Mesothelial cell of epicardium (in vitro differentiated cells): ENCODE measurements at regions not wholly inside any gene's neighbourhood (a gene's known extent, or its start where the extent isn't known, plus 50 kb on each side); places are given as distances from the start of the nearest gene placed in this dataset.
A peak's percentile ranks its signal among the peaks of the same experiment; 100 is the strongest.

ENCODE experiments used
- DNase-seq, 2 experiments: peaks; one replicate each; pipeline ENCODE4 v3.0.0; 2021; ENCODE audit warnings: low spot score in 2 of 2; ENCODE audit not compliant: unreplicated experiment in 2 of 2
- H3K27ac Mint-ChIP-seq: 2 replicates; pipeline ENCODE4 v1.8.0; 2021; ENCODE audit warnings: mixed read lengths
- H3K27me3 Mint-ChIP-seq: 2 replicates; pipeline ENCODE4 v1.8.0; 2021; ENCODE audit warnings: low read depth, mixed read lengths
- H3K36me3 Mint-ChIP-seq: 2 replicates; pipeline ENCODE4 v1.8.0; 2021; ENCODE audit warnings: mixed read lengths
- H3K4me1 Mint-ChIP-seq: 2 replicates; pipeline ENCODE4 v1.8.0; 2021; ENCODE audit warnings: mixed read lengths
- H3K4me3 Mint-ChIP-seq: 2 replicates; pipeline ENCODE4 v1.8.0; 2021; ENCODE audit warnings: mild to moderate bottlenecking, moderate library complexity, mixed read lengths
- H3K9me3 Mint-ChIP-seq: 2 replicates; pipeline ENCODE4 v1.8.0; 2021; ENCODE audit warnings: mixed read lengths
- CTCF ChIP-seq: fragments of 200-600 bp; sonication (generic); IDR thresholded peaks from one replicate; pipeline ENCODE4 v1.5.0; 2021; ENCODE audit warnings: antibody characterized with exemption; ENCODE audit not compliant: unreplicated experiment

- peak overlapping the region; percentile 84 for H3K27ac Mint-ChIP-seq
- H3K4me1 Mint-ChIP-seq, result peaks cover 94% of the 10 kb centered on the region
- H3K9me3 Mint-ChIP-seq, result no peaks in the 10 kb centered on the region
- H3K36me3 Mint-ChIP-seq, result no peaks in the 10 kb centered on the region
- no peak overlapping the region for H3K4me3 Mint-ChIP-seq
- H3K27me3 Mint-ChIP-seq, result no peaks in the 10 kb centered on the region
- TF ChIP-seq CTCF, result no peak
- no peak for DNase-seq
Measured at GRCh38 chr7:26489391-26489790, 197.7 kb downstream of the SNX10 start.

- no peak for DNase-seq
- H3K27me3 Mint-ChIP-seq, result no peaks in the 10 kb centered on the region
- H3K4me1 Mint-ChIP-seq, result peaks cover 92% of the 10 kb centered on the region
- no peaks in the 10 kb centered on the region for H3K36me3 Mint-ChIP-seq
- peak overlapping the region; percentile 84 for H3K27ac Mint-ChIP-seq
- no peak overlapping the region for H3K4me3 Mint-ChIP-seq
- no peaks in the 10 kb centered on the region for H3K9me3 Mint-ChIP-seq
- no peak for TF ChIP-seq CTCF
Measured at GRCh38 chr7:26489906-26490639, 198.4 kb downstream of the SNX10 start.

GRCh38 chr7:26490640-26491624 lies 199.3 kb downstream of the SNX10 start:
- DNase-seq, result no peak
- no peak for TF ChIP-seq CTCF
- Mint-ChIP-seq H3K4me3 (no peak overlapping the region), H3K9me3 (no peaks in the 10 kb centered on the region), H3K27me3 (no peaks in the 10 kb centered on the region), H3K27ac (peak overlapping the region; percentile 84), H3K36me3 (no peaks in the 10 kb centered on the region), H3K4me1 (peaks cover 92% of the 10 kb centered on the region)

- Mint-ChIP-seq H3K27ac (peak overlapping the region; percentile 78), H3K27me3 (no peaks in the 10 kb centered on the region), H3K9me3 (no peaks in the 10 kb centered on the region), H3K4me1 (peaks cover 77% of the 10 kb centered on the region), H3K36me3 (no peaks in the 10 kb centered on the region), H3K4me3 (no peak overlapping the region)
- no peak for DNase-seq
- TF ChIP-seq CTCF, result no peak
Measured at GRCh38 chr7:26492816-26493215, 201.2 kb downstream of the SNX10 start.

GRCh38 chr7:26493737-26494428 lies 202.2 kb downstream of the SNX10 start:
- Mint-ChIP-seq H3K4me1 (peaks cover 74% of the 10 kb centered on the region), H3K36me3 (no peaks in the 10 kb centered on the region), H3K27ac (peak overlapping the region; percentile 18), H3K4me3 (no peak overlapping the region), H3K27me3 (no peaks in the 10 kb centered on the region), H3K9me3 (no peaks in the 10 kb centered on the region)
- no peak for DNase-seq
- TF ChIP-seq CTCF, result no peak
